MCF 10A (cell line): ENCODE measurements at regions not wholly inside any gene's neighbourhood (a gene's known extent, or its start where the extent isn't known, plus 50 kb on each side); places are given as distances from the start of the nearest gene placed in this dataset.

ENCODE experiments used
- BruUV-seq: library from RNA; stranded (reverse); fragments of 400-500 nt; replicated peaks from 2 replicates; lab custom pipeline; 2021; lab: Mats Ljungman, UMichigan
- CTCF ChIA-PET: fragments of 300-600 bp; sonication (Branson Sonifier 250); formaldehyde crosslinking; extraction: SDS; loops from one replicate; lab custom pipeline; 2021; ENCODE audit warnings: antibody characterized with exemption, inconsistent platforms; lab: Yijun Ruan, JAX
- POLR2A ChIA-PET: fragments of 300-600, 350-650 bp; sonication (Branson Sonifier 250); formaldehyde crosslinking; extraction: SDS; loops from one replicate; lab custom pipeline; 2020; ENCODE audit warnings: antibody characterized with exemption, inconsistent platforms; lab: Yijun Ruan, JAX
- DNase-seq: peaks from one replicate; pipeline ENCODE4 v3.0.0-alpha.2; 2018; ENCODE audit not compliant: unreplicated experiment
- H3K27ac Mint-ChIP-seq: one replicate; pipeline ENCODE4 v1.8.0; 2022; ENCODE audit warnings: mild to moderate bottlenecking, low read depth, mixed read lengths; ENCODE audit not compliant: unreplicated experiment
- H3K27me3 Mint-ChIP-seq: one replicate; pipeline ENCODE4 v1.8.0; 2022; ENCODE audit warnings: mixed read lengths; ENCODE audit not compliant: insufficient read depth, unreplicated experiment
- H3K36me3 Mint-ChIP-seq: one replicate; pipeline ENCODE4 v1.8.0; 2022; ENCODE audit warnings: mild to moderate bottlenecking, moderate library complexity, mixed read lengths; ENCODE audit not compliant: insufficient read depth, unreplicated experiment
- H3K4me1 Mint-ChIP-seq: one replicate; pipeline ENCODE4 v1.8.0; 2022; ENCODE audit warnings: mixed read lengths; ENCODE audit not compliant: insufficient read depth, unreplicated experiment
- H3K4me3 Mint-ChIP-seq: one replicate; pipeline ENCODE4 v1.8.0; 2022; ENCODE audit warnings: mild to moderate bottlenecking, moderate library complexity, mixed read lengths; ENCODE audit not compliant: unreplicated experiment
- H3K9me3 Mint-ChIP-seq: one replicate; pipeline ENCODE4 v1.8.0; 2022; ENCODE audit warnings: mixed read lengths; ENCODE audit not compliant: unreplicated experiment
- CTCF ChIP-seq: fragments of 200-600 bp; IDR thresholded peaks from one replicate; pipeline ENCODE4 v1.8.0; 2022; ENCODE audit warnings: antibody characterized with exemption, mild to moderate bottlenecking; ENCODE audit not compliant: unreplicated experiment
- intact Hi-C: fragments of 100-400 bp; cut with micrococcal nuclease; formaldehyde crosslinking; loops from 2 replicates; pipeline ENCODE4 v1.14.1; 2022

- peaks cover 17% of the 10 kb centered on the region for H3K4me1 Mint-ChIP-seq
- no peak overlapping the region for H3K4me3 Mint-ChIP-seq
- no TSS peak for BruUV-seq
- intact Hi-C loops = no loop called here
- no peak for TF ChIP-seq CTCF
- no peaks in the 10 kb centered on the region for H3K27me3 Mint-ChIP-seq
- ChIA-PET CTCF (no interaction called here), POLR2A (interaction anchor here (0.6 to 1.7 kb wide), 3 partner anchors 54 to 111 kb away, joined by 3 to 9 read pairs (median 8); no protein-coding TSS in a partner anchor)
- DNase-seq = no peak
- H3K36me3 Mint-ChIP-seq = no peaks in the 10 kb centered on the region
- H3K9me3 Mint-ChIP-seq = no peaks in the 10 kb centered on the region
- no peak overlapping the region for H3K27ac Mint-ChIP-seq
Measured at GRCh38 chr1:182235952-182236650, 155.5 kb downstream of the GLUL start.

GRCh38 chr1:182235604-182235951, 156.0 kb downstream of the GLUL start:
- POLR2A ChIA-PET = interaction anchor here (0.6 to 1.7 kb wide), 5 partner anchors 18 to 146 kb away, joined by 3 to 9 read pairs (median 4); no protein-coding TSS in a partner anchor
- no peak for DNase-seq
- Mint-ChIP-seq H3K36me3 (no peaks in the 10 kb centered on the region), H3K9me3 (no peaks in the 10 kb centered on the region), H3K4me1 (peaks cover 17% of the 10 kb centered on the region), H3K27ac (no peak overlapping the region), H3K27me3 (no peaks in the 10 kb centered on the region), H3K4me3 (no peak overlapping the region)
- BruUV-seq = no TSS peak
- CTCF ChIA-PET = interaction anchor here (1.2 kb wide), 1 partner anchor 15 kb away, joined by 3 read pairs; no protein-coding TSS in a partner anchor
- no peak for TF ChIP-seq CTCF
- intact Hi-C loops = no loop called here

GRCh38 chr1:182229921-182230491, 161.6 kb downstream of the GLUL start:
- Mint-ChIP-seq H3K27ac (no peak overlapping the region), H3K4me3 (no peak overlapping the region), H3K4me1 (peaks cover 11% of the 10 kb centered on the region), H3K9me3 (no peaks in the 10 kb centered on the region), H3K36me3 (no peaks in the 10 kb centered on the region), H3K27me3 (no peaks in the 10 kb centered on the region)
- no peak for DNase-seq
- CTCF ChIA-PET = interaction anchor here (0.9 to 1.4 kb wide), 2 partner anchors 12 to 87 kb away, joined by 4 to 5 read pairs; no protein-coding TSS in a partner anchor
- TF ChIP-seq CTCF = no peak
- no TSS peak for BruUV-seq
- POLR2A ChIA-PET = interaction anchor here (0.6 to 2.2 kb wide), 7 partner anchors 13 to 242 kb away, joined by 3 to 8 read pairs (median 3); no protein-coding TSS in a partner anchor
- intact Hi-C loops = no loop called here

GRCh38 chr1:182229451-182229850, 162.1 kb downstream of the GLUL start:
- Mint-ChIP-seq H3K9me3 (peaks cover under 1% of the 10 kb centered on the region), H3K4me1 (peaks cover 11% of the 10 kb centered on the region), H3K27ac (no peak overlapping the region), H3K36me3 (no peaks in the 10 kb centered on the region), H3K4me3 (no peak overlapping the region), H3K27me3 (no peaks in the 10 kb centered on the region)
- TF ChIP-seq CTCF = no peak
- ChIA-PET CTCF (interaction anchor here (0.9 to 1.4 kb wide), 3 partner anchors 12 to 86 kb away, joined by 3 to 5 read pairs (median 4); no protein-coding TSS in a partner anchor), POLR2A (interaction anchor here (1.1 to 2.2 kb wide), 4 partner anchors 13 to 152 kb away, joined by 3 to 8 read pairs (median 4); no protein-coding TSS in a partner anchor)
- no peak for DNase-seq
- BruUV-seq = no TSS peak
- intact Hi-C loops = no loop called here
